Brain microvascular endothelial cell (primary cell): ENCODE measurements at regions not wholly inside any gene's neighbourhood (a gene's known extent, or its start where the extent isn't known, plus 50 kb on each side); places are given as distances from the start of the nearest gene placed in this dataset.
A peak's percentile ranks its signal among the peaks of the same experiment; 100 is the strongest.

Experiments used
- DNase-seq: peaks from one replicate; pipeline ENCODE4 v3.0.0-alpha.2; 2020
- H3K27ac ChIP-seq: fragments of 250-450 bp; sonication (Bioruptor Pico); 2 replicates; pipeline ENCODE4 v1.5.1; 2020; ENCODE audit warnings: mild to moderate bottlenecking, moderate library complexity
- H3K27me3 ChIP-seq: fragments of 250-450 bp; sonication (Bioruptor Pico); replicated peaks from 2 replicates; pipeline ENCODE4 v1.5.1; 2020; ENCODE audit warnings: mild to moderate bottlenecking
- H3K36me3 ChIP-seq: fragments of 250-450 bp; sonication (Bioruptor Pico); replicated peaks from 2 replicates; pipeline ENCODE4 v1.5.1; 2020; ENCODE audit warnings: mild to moderate bottlenecking
- H3K4me3 ChIP-seq: 2 replicates; pipeline ENCODE4 v1.5.1; 2011; ENCODE audit warnings: low read depth, mild to moderate bottlenecking, control low read depth, low read length, moderate library complexity
- CTCF ChIP-seq: IDR thresholded peaks from 2 replicates; pipeline ENCODE4 v1.5.1; 2011; ENCODE audit warnings: low read depth, mild to moderate bottlenecking, moderate library complexity, low read length, control low read depth, inconsistent platforms; ENCODE audit errors: missing control alignments
- in situ Hi-C: cut with HindIII; loops from 2 replicates; pipeline ENCODE4 v1.10.0; 2017; ENCODE audit warnings: low sequenced_read_pairs, low pct_ligation_motif_present

GRCh38 chr10:88158526-88159122 lies 295.2 kb downstream of the PTEN start:
- TF ChIP-seq CTCF: no peak
- DNase-seq: no peak
- Histone ChIP-seq H3K27me3 (no peaks in the 10 kb centered on the region), H3K36me3 (no peaks in the 10 kb centered on the region), H3K27ac (peak overlapping the region; percentile 46), H3K4me3 (no peak overlapping the region)
- in situ Hi-C loops: no loop called here

GRCh38 chr10:88159127-88159829 lies 295.9 kb downstream of the PTEN start:
- TF ChIP-seq CTCF: no peak
- H3K27ac ChIP-seq: peak overlapping the region; percentile 46
- in situ Hi-C loops: no loop called here

GRCh38 chr10:88161070-88161469 lies 297.6 kb downstream of the PTEN start:
- no peaks in the 10 kb centered on the region for H3K36me3 ChIP-seq
- H3K27me3 ChIP-seq: no peaks in the 10 kb centered on the region
- in situ Hi-C loops: no loop called here
- H3K27ac ChIP-seq: no peak overlapping the region
- no peak overlapping the region for H3K4me3 ChIP-seq
- DNase-seq: no peak
- TF ChIP-seq CTCF: no peak

More at GRCh38 chr10:88159127-88159829, 295.9 kb downstream of the PTEN start:
- Histone ChIP-seq H3K27me3 (no peaks in the 10 kb centered on the region), H3K36me3 (no peaks in the 10 kb centered on the region), H3K4me3 (no peak overlapping the region)
- DNase-seq: no peak

GRCh38 chr10:88161756-88162155 lies 298.3 kb downstream of the PTEN start:
- no peak for DNase-seq
- Histone ChIP-seq H3K27ac (no peak overlapping the region), H3K27me3 (no peaks in the 10 kb centered on the region), H3K4me3 (no peak overlapping the region), H3K36me3 (no peaks in the 10 kb centered on the region)
- no peak for TF ChIP-seq CTCF
- in situ Hi-C loops: no loop called here

GRCh38 chr10:88162852-88163251 lies 299.4 kb downstream of the PTEN start:
- Histone ChIP-seq H3K27me3 (no peaks in the 10 kb centered on the region), H3K36me3 (no peaks in the 10 kb centered on the region), H3K4me3 (no peak overlapping the region), H3K27ac (no peak overlapping the region)
- no peak for TF ChIP-seq CTCF
- DNase-seq: no peak
- in situ Hi-C loops: no loop called here
